Skeletal muscle tissue (tissue), 3 donors: ENCODE measurements at regions not wholly inside any gene's neighbourhood (a gene's known extent, or its start where the extent isn't known, plus 50 kb on each side); places are given as distances from the start of the nearest gene placed in this dataset.

Experiments used
- H3K27ac ChIP-seq: one replicate; pipeline ENCODE4 v1.7.0; 2013; ENCODE audit warnings: mild to moderate bottlenecking, low read depth, low read length, inconsistent platforms
- H3K27me3 ChIP-seq, 3 donors: one replicate each; pipeline ENCODE4 v1.7.0; 2013; ENCODE audit warnings: low read length in 3 of 3; ENCODE audit not compliant: control insufficient read depth in 3 of 3, insufficient read depth in 3 of 3
- H3K36me3 ChIP-seq, 3 donors: one replicate each; pipeline ENCODE4 v1.7.0; 2013; ENCODE audit warnings: low read length in 3 of 3; ENCODE audit not compliant: control insufficient read depth in 3 of 3, insufficient read depth in 3 of 3
- H3K4me1 ChIP-seq, 3 donors: one replicate each; pipeline ENCODE4 v1.7.0; 2013; ENCODE audit warnings: low read length in 3 of 3, mild to moderate bottlenecking in 3 of 3; ENCODE audit not compliant: control insufficient read depth in 3 of 3, insufficient read depth in 3 of 3
- H3K4me3 ChIP-seq, 3 donors: one replicate each; pipeline ENCODE4 v1.7.0; 2013; ENCODE audit warnings: low read length in 3 of 3
- H3K9ac ChIP-seq, 3 donors: one replicate each; pipeline ENCODE4 v1.7.0; 2013; ENCODE audit warnings: low read length in 3 of 3, mild to moderate bottlenecking in 3 of 3, moderate library complexity in 2 of 3, low read depth in 1 of 3
- H3K9me3 ChIP-seq, 3 donors: one replicate each; pipeline ENCODE4 v1.7.0; 2013; ENCODE audit warnings: low read length in 3 of 3; ENCODE audit not compliant: control insufficient read depth in 3 of 3
- donor health status: Osteomylitis.

GRCh38 chr12:124687917-124688316 is 120.5 kb upstream of the NCOR2 start:
- H3K4me1 ChIP-seq: peaks cover 34 to 38% (median 38%) of the 10 kb centered on the region in 3 donors
- peak overlapping the region in 1 of 3 donors; percentile 16 for H3K9ac ChIP-seq
- H3K4me3 ChIP-seq: no peak overlapping the region
- H3K9me3 ChIP-seq: peaks cover 0 to 6% (median 4%) of the 10 kb centered on the region in 3 donors
- peak overlapping the region; percentile 55 for H3K27ac ChIP-seq
- no peaks in the 10 kb centered on the region for H3K27me3 ChIP-seq
- no peaks in the 10 kb centered on the region for H3K36me3 ChIP-seq

GRCh38 chr12:124687174-124687902 is 119.9 kb upstream of the NCOR2 start:
- Histone ChIP-seq H3K27ac (peak overlapping the region; percentile 55), H3K9ac (peak overlapping the region in 1 of 3 donors; percentile 16)

GRCh38 chr12:124686370-124687173 is 119.2 kb upstream of the NCOR2 start:
- Histone ChIP-seq H3K36me3 (no peaks in the 10 kb centered on the region), H3K4me3 (no peak overlapping the region), H3K27me3 (no peaks in the 10 kb centered on the region), H3K27ac (no peak overlapping the region), H3K4me1 (peaks cover 48 to 51% (median 48%) of the 10 kb centered on the region in 3 donors), H3K9ac (no peak overlapping the region), H3K9me3 (no peaks in the 10 kb centered on the region)

More at GRCh38 chr12:124687174-124687902, 119.9 kb upstream of the NCOR2 start:
- peaks cover 40 to 43% (median 40%) of the 10 kb centered on the region in 3 donors for H3K4me1 ChIP-seq
- peaks cover 0 to 3% (median 2%) of the 10 kb centered on the region in 3 donors for H3K9me3 ChIP-seq
- H3K4me3 ChIP-seq: no peak overlapping the region
- H3K27me3 ChIP-seq: no peaks in the 10 kb centered on the region
- H3K36me3 ChIP-seq: no peaks in the 10 kb centered on the region

GRCh38 chr12:124685689-124686369 is 118.4 kb upstream of the NCOR2 start:
- H3K27ac ChIP-seq: peak overlapping the region; percentile 70
- no peaks in the 10 kb centered on the region for H3K27me3 ChIP-seq
- H3K36me3 ChIP-seq: no peaks in the 10 kb centered on the region
- peak overlapping the region; percentile 2 to 39 (median 17) for H3K4me3 ChIP-seq
- H3K9ac ChIP-seq: peak overlapping the region in 2 of 3 donors; percentile 39 to 75
- peaks cover 51 to 55% (median 54%) of the 10 kb centered on the region in 3 donors for H3K4me1 ChIP-seq
- no peaks in the 10 kb centered on the region for H3K9me3 ChIP-seq

- Histone ChIP-seq H3K9me3 (no peaks in the 10 kb centered on the region), H3K9ac (peak overlapping the region; percentile 39 to 75 (median 40)), H3K27me3 (no peaks in the 10 kb centered on the region), H3K36me3 (no peaks in the 10 kb centered on the region), H3K4me1 (peaks cover 54 to 57% (median 57%) of the 10 kb centered on the region in 3 donors), H3K4me3 (peak overlapping the region; percentile 17 to 39 (median 23)), H3K27ac (peak overlapping the region; percentile 70)
These were observed 117.7 kb upstream of the NCOR2 start for GRCh38 chr12:124684971-124685688.

- Histone ChIP-seq H3K27me3 (no peaks in the 10 kb centered on the region), H3K9me3 (no peaks in the 10 kb centered on the region), H3K9ac (peak overlapping the region in 2 of 3 donors; percentile 14 to 63), H3K36me3 (no peaks in the 10 kb centered on the region), H3K4me3 (peak overlapping the region in 2 of 3 donors; percentile 3 to 23), H3K27ac (peak overlapping the region; percentile 70), H3K4me1 (peaks cover 60 to 64% (median 63%) of the 10 kb centered on the region in 3 donors)
These were observed 117.1 kb upstream of the NCOR2 start for GRCh38 chr12:124684496-124684895.

GRCh38 chr12:124683152-124684124 is 116.0 kb upstream of the NCOR2 start:
- Histone ChIP-seq H3K4me1 (peaks cover 65 to 69% (median 66%) of the 10 kb centered on the region in 3 donors), H3K4me3 (no peak overlapping the region), H3K9me3 (no peaks in the 10 kb centered on the region), H3K36me3 (no peaks in the 10 kb centered on the region), H3K9ac (no peak overlapping the region), H3K27ac (peak overlapping the region; percentile 22), H3K27me3 (no peaks in the 10 kb centered on the region)

- Histone ChIP-seq H3K4me3 (no peak overlapping the region), H3K27ac (peak overlapping the region; percentile 79), H3K4me1 (peaks cover 59 to 64% (median 60%) of the 10 kb centered on the region in 3 donors), H3K9ac (peak overlapping the region in 1 of 3 donors; percentile 50), H3K9me3 (no peaks in the 10 kb centered on the region), H3K27me3 (no peaks in the 10 kb centered on the region), H3K36me3 (no peaks in the 10 kb centered on the region)
These were observed 115.2 kb upstream of the NCOR2 start for GRCh38 chr12:124682425-124683151.
